Ramos (cell line): ENCODE measurements at regions not wholly inside any gene's neighbourhood (a gene's known extent, or its start where the extent isn't known, plus 50 kb on each side); places are given as distances from the start of the nearest gene placed in this dataset.

Experiments
- in situ Hi-C: fragments of 300-500 bp; cut with MboI; formaldehyde crosslinking; loops from one replicate; pipeline ENCODE4 v1.14.3; 2022; ENCODE audit warnings: low sequenced_read_pairs; ENCODE audit not compliant: unreplicated experiment

- in situ Hi-C loops, result no loop called here
Measured at GRCh38 chr5:54700986-54701578, 183.5 kb downstream of the SNX18 start.

GRCh38 chr5:54696931-54697330 is 179.4 kb downstream of the SNX18 start:
- in situ Hi-C loops, result no loop called here

GRCh38 chr5:54696346-54696745 is 178.8 kb downstream of the SNX18 start:
- in situ Hi-C loops, result no loop called here

GRCh38 chr5:54695198-54695966 is 177.8 kb downstream of the SNX18 start:
- in situ Hi-C loops, result no loop called here

GRCh38 chr5:54693936-54694657 is 176.5 kb downstream of the SNX18 start:
- in situ Hi-C loops, result no loop called here

- in situ Hi-C loops, result no loop called here
Measured at GRCh38 chr5:54692631-54693030, 175.1 kb downstream of the SNX18 start.

- in situ Hi-C loops, result no loop called here
Measured at GRCh38 chr5:54691656-54692055, 174.1 kb downstream of the SNX18 start.

- in situ Hi-C loops, result no loop called here
Measured at GRCh38 chr5:54689411-54690251, 172.1 kb downstream of the SNX18 start.

GRCh38 chr5:54680998-54681397 is 163.4 kb downstream of the SNX18 start:
- in situ Hi-C loops, result no loop called here

GRCh38 chr5:54679686-54680085 is 162.1 kb downstream of the SNX18 start:
- in situ Hi-C loops, result no loop called here

GRCh38 chr5:54678737-54679136 is 161.2 kb downstream of the SNX18 start:
- in situ Hi-C loops, result no loop called here

GRCh38 chr5:54676481-54677340 is 159.2 kb downstream of the SNX18 start:
- in situ Hi-C loops, result no loop called here

- in situ Hi-C loops, result no loop called here
Measured at GRCh38 chr5:54673523-54674225, 156.1 kb downstream of the SNX18 start.

- in situ Hi-C loops, result no loop called here
Measured at GRCh38 chr5:54672871-54673270, 155.3 kb downstream of the SNX18 start.

GRCh38 chr5:54671681-54672080 is 154.1 kb downstream of the SNX18 start:
- in situ Hi-C loops, result no loop called here

GRCh38 chr5:54671111-54671531 is 153.6 kb downstream of the SNX18 start:
- in situ Hi-C loops, result no loop called here

- in situ Hi-C loops, result no loop called here
Measured at GRCh38 chr5:54670281-54670680, 152.7 kb downstream of the SNX18 start.

GRCh38 chr5:54669845-54670244 is 152.3 kb downstream of the SNX18 start:
- in situ Hi-C loops, result no loop called here

GRCh38 chr5:54669285-54669684 is 151.7 kb downstream of the SNX18 start:
- in situ Hi-C loops, result no loop called here
